Small intestine (tissue), 7 donors: ENCODE measurements at regions not wholly inside any gene's neighbourhood (a gene's known extent, or its start where the extent isn't known, plus 50 kb on each side); places are given as distances from the start of the nearest gene placed in this dataset.
"Not testable (repeated sequence)": the region's sequence is repeated elsewhere in the genome, so short reads cannot be mapped to it uniquely, and the experiment has no call there.

Experiments
- DNase-seq, 2 donors: peaks; one replicate each; pipeline versions ENCODE4 v3.0.0 to v3.0.0-alpha.2; 2013
- FAIRE-seq: peaks from 2 replicates; lab custom pipeline; 2012; peaks lifted over from hg19 to GRCh38; lab: Jason Lieb, UNC
- H3K27ac ChIP-seq, 3 donors: one replicate each; pipeline ENCODE4 v1.5.1; 2013; ENCODE audit warnings: low read length in 2 of 3, mild to moderate bottlenecking in 2 of 3, control low read depth in 1 of 3, inconsistent platforms in 1 of 3, low read depth in 1 of 3, moderate library complexity in 1 of 3
- H3K27me3 ChIP-seq, 3 donors: one replicate each; pipeline ENCODE4 v1.6.1; 2013; ENCODE audit warnings: low read length in 3 of 3, inconsistent platforms in 1 of 3; ENCODE audit not compliant: control insufficient read depth in 3 of 3, insufficient read depth in 3 of 3
- H3K36me3 ChIP-seq, 3 donors: one replicate each; pipeline ENCODE4 v1.6.1; 2013; ENCODE audit warnings: low read length in 3 of 3, inconsistent platforms in 1 of 3, low read depth in 1 of 3, mild to moderate bottlenecking in 1 of 3, moderate library complexity in 1 of 3; ENCODE audit not compliant: control insufficient read depth in 3 of 3, insufficient read depth in 2 of 3
- H3K4me1 ChIP-seq, 3 donors: one replicate each; pipeline ENCODE4 v1.6.1; 2013; ENCODE audit warnings: low read length in 2 of 3, inconsistent platforms in 1 of 3, low read depth in 1 of 3, mild to moderate bottlenecking in 1 of 3, moderate library complexity in 1 of 3; ENCODE audit not compliant: control insufficient read depth in 3 of 3, insufficient read depth in 2 of 3
- H3K4me3 ChIP-seq, 3 donors: one replicate each; pipeline ENCODE4 v1.5.1; 2013; ENCODE audit warnings: low read length in 3 of 3, control low read depth in 1 of 3, inconsistent platforms in 1 of 3, low read depth in 1 of 3, mild to moderate bottlenecking in 1 of 3, moderate library complexity in 1 of 3
- H3K9me3 ChIP-seq, 2 donors: one replicate each; pipeline ENCODE4 v1.6.1; 2013; ENCODE audit warnings: low read depth in 1 of 2, low read length in 1 of 2; ENCODE audit not compliant: control insufficient read depth in 2 of 2, insufficient read depth in 1 of 2
- WGBS, 3 donors: extraction: QIAGEN DNeasy Blood & Tissue Kit; methylation state at CpG; one replicate each; pipeline ENCODE4 v1.1.7; 2013; 5-methylcytosine and 5-hydroxymethylcytosine counted together
- donor health status: healthy with polysubstance abuse.
- donor health status: control.
- donor health status: control.
- donor health status: Bipolar disorder and iron deficiency.
- donor health status: healthy.

GRCh38 chr18:45342653-45343052 is 272.6 kb upstream of the SLC14A2 start:
- Histone ChIP-seq H3K36me3 (no peaks in the 10 kb centered on the region), H3K4me1 (no peaks in the 10 kb centered on the region), H3K4me3 (no peak overlapping the region), H3K27ac (no peak overlapping the region), H3K27me3 (no peaks in the 10 kb centered on the region), H3K9me3 (no peaks in the 10 kb centered on the region)
- FAIRE-seq (no peak), DNase-seq (no peak)
- WGBS, 3 donors = 86 to 89% (median 88%) methylated on average over 3 of the region's 3 CpGs

GRCh38 chr18:45343365-45343764 is 271.9 kb upstream of the SLC14A2 start:
- DNase-seq (no peak), FAIRE-seq (no peak)
- peaks cover 0 to 2% (median 0%) of the 10 kb centered on the region in 3 donors for H3K27me3 ChIP-seq

GRCh38 chr18:45344680-45345079 is 270.6 kb upstream of the SLC14A2 start:
- WGBS, 3 donors = 88 to 89% (median 89%) methylated on average over 6 of the region's 6 CpGs
- H3K4me3 ChIP-seq, H3K27me3 ChIP-seq, H3K36me3 ChIP-seq, H3K9me3 ChIP-seq, DNase-seq, H3K4me1 ChIP-seq, FAIRE-seq, H3K27ac ChIP-seq: not testable (repeated sequence)

More at GRCh38 chr18:45343365-45343764, 271.9 kb upstream of the SLC14A2 start:
- no peaks in the 10 kb centered on the region for H3K36me3 ChIP-seq
- no peaks in the 10 kb centered on the region for H3K4me1 ChIP-seq
- H3K27ac ChIP-seq = no peak overlapping the region
- H3K9me3 ChIP-seq = no peaks in the 10 kb centered on the region
- no peak overlapping the region for H3K4me3 ChIP-seq
- WGBS, 3 donors = 82 to 89% (median 84%) methylated on average over 5 of the region's 5 CpGs

GRCh38 chr18:45349019-45349418 is 266.3 kb upstream of the SLC14A2 start:
- FAIRE-seq (no peak), DNase-seq (no peak)
- H3K36me3 ChIP-seq = no peaks in the 10 kb centered on the region
- peaks cover 0 to 2% (median 0%) of the 10 kb centered on the region in 3 donors for H3K27me3 ChIP-seq
- 84 to 95% (median 86%) methylated on average over 4 of the region's 4 CpGs for WGBS, 3 donors
- no peaks in the 10 kb centered on the region for H3K4me1 ChIP-seq
- H3K27ac ChIP-seq = no peak overlapping the region
- H3K9me3 ChIP-seq = no peaks in the 10 kb centered on the region
- no peak overlapping the region for H3K4me3 ChIP-seq

GRCh38 chr18:45349467-45349866 is 265.8 kb upstream of the SLC14A2 start:
- Histone ChIP-seq H3K27ac (no peak overlapping the region), H3K9me3 (no peaks in the 10 kb centered on the region), H3K4me1 (no peaks in the 10 kb centered on the region), H3K27me3 (peaks cover 0 to 2% (median 0%) of the 10 kb centered on the region in 3 donors), H3K4me3 (no peak overlapping the region), H3K36me3 (no peaks in the 10 kb centered on the region)
- FAIRE-seq (no peak), DNase-seq (no peak)
- WGBS, 3 donors = 91 to 97% (median 94%) methylated on average over 2 of the region's 2 CpGs

- no peaks in the 10 kb centered on the region for H3K9me3 ChIP-seq
- no peaks in the 10 kb centered on the region for H3K36me3 ChIP-seq
- DNase-seq = no peak
- no peak for FAIRE-seq
- no peaks in the 10 kb centered on the region for H3K4me1 ChIP-seq
- 82 to 88% (median 86%) methylated on average over 11 of the region's 11 CpGs for WGBS, 3 donors
- H3K27me3 ChIP-seq = peaks cover 0 to 2% (median 0%) of the 10 kb centered on the region in 3 donors
- no peak overlapping the region for H3K4me3 ChIP-seq
- no peak overlapping the region for H3K27ac ChIP-seq
Measured at GRCh38 chr18:45350404-45351156, 264.7 kb upstream of the SLC14A2 start.

- WGBS, 3 donors = 91 to 96% (median 92%) methylated on average over 5 of the region's 5 CpGs
- H3K27me3 ChIP-seq = peaks cover 0 to under 1% (median 0%) of the 10 kb centered on the region in 3 donors
- no peak overlapping the region for H3K27ac ChIP-seq
- no peak for DNase-seq
- H3K4me1 ChIP-seq = peaks cover 0 to 7% (median 3%) of the 10 kb centered on the region in 3 donors
- no peaks in the 10 kb centered on the region for H3K9me3 ChIP-seq
- no peak for FAIRE-seq
- H3K4me3 ChIP-seq = no peak overlapping the region
- no peaks in the 10 kb centered on the region for H3K36me3 ChIP-seq
Measured at GRCh38 chr18:45352874-45353273, 262.4 kb upstream of the SLC14A2 start.

- Histone ChIP-seq H3K27me3 (no peaks in the 10 kb centered on the region), H3K9me3 (no peaks in the 10 kb centered on the region), H3K4me1 (peaks cover 0 to 14% (median 3%) of the 10 kb centered on the region in 3 donors), H3K4me3 (no peak overlapping the region), H3K27ac (no peak overlapping the region), H3K36me3 (no peaks in the 10 kb centered on the region)
- peak; percentile 31 to 39 for DNase-seq
- no peak for FAIRE-seq
- WGBS, 3 donors = 32 to 62% (median 33%) methylated on average over 2 of the region's 2 CpGs
Measured at GRCh38 chr18:45353530-45353929, 261.7 kb upstream of the SLC14A2 start.
